ENCODE measurements at regions not wholly inside any gene's neighbourhood (a gene's known extent, or its start where the extent isn't known, plus 50 kb on each side); places are given as distances from the start of the nearest gene placed in this dataset.

GRCh38 chr5:117741655-117742206 is 1167.1 kb upstream of the SEMA6A start:
- H3K36me3 Mint-ChIP-seq, result no peaks in the 10 kb centered on the region
- peaks cover 10% of the 10 kb centered on the region; the same call in 1 of the 2 replicates for H3K4me1 Mint-ChIP-seq
- no peak overlapping the region for H3K4me3 Mint-ChIP-seq
- POLR2A ChIA-PET, result no interaction called here
- TF ChIP-seq CDX4 (CRISPR knock-in tag; IDR thresholded peaks at IDR 0.05; ENCODE audit: borderline replicate concordance) (no peak), MAX (CRISPR knock-in tag; IDR thresholded peaks at IDR 0.05) (no peak), ZNF281 (CRISPR knock-in tag; IDR thresholded peaks at IDR 0.05) (no peak), STAT6 (CRISPR knock-in tag; conservative IDR thresholded peaks at IDR 0.05; ENCODE audit: low read depth) (no peak), GABPB1 (CRISPR knock-in tag; IDR thresholded peaks at IDR 0.05) (no peak)
- no peak overlapping the region for H3K27ac Mint-ChIP-seq
- DNase-seq (ENCODE audit: low spot score) (no peak), ATAC-seq (no peak)
- no peaks in the 10 kb centered on the region for H3K27me3 Mint-ChIP-seq (ENCODE audit: low read depth)
- CTCF ChIA-PET, result no interaction called here
- peaks cover 5% of the 10 kb centered on the region; the same call in 1 of the 2 replicates for H3K9me3 Mint-ChIP-seq

- no peak overlapping the region for H3K4me3 Mint-ChIP-seq
- peaks cover 10% of the 10 kb centered on the region; the same call in 1 of the 2 replicates for H3K4me1 Mint-ChIP-seq
- H3K27me3 Mint-ChIP-seq (ENCODE audit: low read depth), result no peaks in the 10 kb centered on the region
- TF ChIP-seq SMAD4 (CRISPR knock-in tag; IDR thresholded peaks at IDR 0.05), result no peak
- TF ChIP-seq SP1 (CRISPR knock-in tag; conservative IDR thresholded peaks at IDR 0.05), result no peak
- TF ChIP-seq IRF2 (CRISPR knock-in tag; IDR thresholded peaks at IDR 0.05; ENCODE audit: borderline replicate concordance, low read depth), result no peak
- TF ChIP-seq MYBL2 (CRISPR knock-in tag; IDR thresholded peaks at IDR 0.05), result no peak
- TF ChIP-seq SMAD3 (CRISPR knock-in tag; IDR thresholded peaks at IDR 0.05; ENCODE audit: borderline replicate concordance), result no peak
- no peak for TF ChIP-seq ERG (CRISPR knock-in tag; IDR thresholded peaks at IDR 0.05)
- no peak for TF ChIP-seq PRRX2 (CRISPR knock-in tag; IDR thresholded peaks at IDR 0.05)
- TF ChIP-seq ZNF425 (CRISPR knock-in tag; conservative IDR thresholded peaks at IDR 0.05), result no peak
- TF ChIP-seq CDX4 (CRISPR knock-in tag; IDR thresholded peaks at IDR 0.05; ENCODE audit: borderline replicate concordance), result no peak
- TF ChIP-seq CREB1 (CRISPR knock-in tag; IDR thresholded peaks at IDR 0.05), result no peak
- TF ChIP-seq TP53 (CRISPR knock-in tag; IDR thresholded peaks at IDR 0.05), result no peak
- TF ChIP-seq CREM (CRISPR knock-in tag; IDR thresholded peaks at IDR 0.05), result no peak
- no peak for TF ChIP-seq MXD4 (CRISPR knock-in tag; IDR thresholded peaks at IDR 0.05; ENCODE audit: borderline replicate concordance)
- no peak for TF ChIP-seq TEAD1 (CRISPR knock-in tag; IDR thresholded peaks at IDR 0.05)
- TF ChIP-seq GABPB1 (CRISPR knock-in tag; IDR thresholded peaks at IDR 0.05), result no peak
- ChIA-PET CTCF (no interaction called here), POLR2A (no interaction called here)
- ATAC-seq (no peak), DNase-seq (ENCODE audit: low spot score) (no peak)
- peaks cover 5% of the 10 kb centered on the region; the same call in 1 of the 2 replicates for H3K9me3 Mint-ChIP-seq
- H3K36me3 Mint-ChIP-seq, result no peaks in the 10 kb centered on the region
- H3K27ac Mint-ChIP-seq, result no peak overlapping the region
Measured at GRCh38 chr5:117740268-117740667, 1165.6 kb upstream of the SEMA6A start.
